D721Med (cell line): ENCODE measurements at regions not wholly inside any gene's neighbourhood (a gene's known extent, or its start where the extent isn't known, plus 50 kb on each side); places are given as distances from the start of the nearest gene placed in this dataset.

ENCODE experiments used
- DNase-seq: peaks from one replicate; pipeline ENCODE4 v3.0.0; 2011; ENCODE audit warnings: low spot score; ENCODE audit not compliant: insufficient read length
- FAIRE-seq: peaks from 2 replicates; lab custom pipeline; 2011; peaks lifted over from hg19 to GRCh38; lab: Jason Lieb, UNC
- TF ChIP-seq, protein P1 (sequence below): IDR thresholded peaks from 2 replicates; pipeline ENCODE4 v1.5.1; 2012; ENCODE audit warnings: mild to moderate bottlenecking, control low read depth; ENCODE audit not compliant: insufficient read depth; ENCODE audit errors: missing control alignments

- DNase-seq (no peak), FAIRE-seq (no peak)
These were observed 269.7 kb downstream of the XXYLT1 start for GRCh38 chr3:195001261-195001660.

DNA sequence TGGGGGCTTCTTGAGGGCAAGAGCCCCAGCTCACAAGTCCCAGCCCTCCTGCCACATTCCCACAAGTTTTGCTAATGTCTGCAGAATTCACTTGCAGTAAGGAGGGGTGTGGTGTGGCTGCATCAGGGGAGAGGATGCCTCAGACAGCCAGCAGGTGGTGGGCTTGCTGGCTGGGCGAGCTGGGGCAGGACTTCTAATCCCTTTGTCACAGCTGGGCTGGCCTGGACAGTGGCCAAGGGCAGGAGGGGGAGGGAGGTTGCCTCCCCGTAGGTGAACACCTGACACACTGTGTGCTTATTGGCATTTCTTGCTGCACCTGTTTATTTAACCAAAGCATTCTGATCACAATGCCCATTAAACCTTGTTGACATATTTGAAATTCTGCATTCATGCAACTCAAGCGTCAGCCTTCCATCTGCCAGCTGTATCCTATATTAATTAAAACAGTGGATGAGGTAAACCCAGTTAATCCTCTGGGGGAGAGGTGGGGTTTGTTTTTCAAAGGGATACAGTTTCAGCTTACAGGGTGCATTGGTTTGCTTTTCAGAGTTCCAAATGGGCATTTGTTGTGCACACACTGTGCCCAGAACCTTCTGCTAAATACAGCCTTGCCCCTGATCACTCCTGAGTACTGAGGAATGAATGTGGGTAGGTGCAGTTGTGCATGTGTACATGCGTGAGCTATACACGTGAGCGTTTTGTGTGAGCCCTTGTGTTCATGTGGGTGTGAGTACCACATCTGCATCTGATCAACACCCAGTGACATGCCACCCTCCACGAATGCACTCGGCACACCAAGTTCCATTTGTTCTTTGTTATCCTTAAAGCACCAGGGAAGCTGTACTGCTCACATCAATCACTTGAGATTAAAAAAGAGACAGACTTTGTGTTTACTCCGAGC lies 268.7 kb downstream of the XXYLT1 start:
- DNase-seq (peak; percentile 74), FAIRE-seq (no peak)
- TF ChIP-seq, protein P1, sequence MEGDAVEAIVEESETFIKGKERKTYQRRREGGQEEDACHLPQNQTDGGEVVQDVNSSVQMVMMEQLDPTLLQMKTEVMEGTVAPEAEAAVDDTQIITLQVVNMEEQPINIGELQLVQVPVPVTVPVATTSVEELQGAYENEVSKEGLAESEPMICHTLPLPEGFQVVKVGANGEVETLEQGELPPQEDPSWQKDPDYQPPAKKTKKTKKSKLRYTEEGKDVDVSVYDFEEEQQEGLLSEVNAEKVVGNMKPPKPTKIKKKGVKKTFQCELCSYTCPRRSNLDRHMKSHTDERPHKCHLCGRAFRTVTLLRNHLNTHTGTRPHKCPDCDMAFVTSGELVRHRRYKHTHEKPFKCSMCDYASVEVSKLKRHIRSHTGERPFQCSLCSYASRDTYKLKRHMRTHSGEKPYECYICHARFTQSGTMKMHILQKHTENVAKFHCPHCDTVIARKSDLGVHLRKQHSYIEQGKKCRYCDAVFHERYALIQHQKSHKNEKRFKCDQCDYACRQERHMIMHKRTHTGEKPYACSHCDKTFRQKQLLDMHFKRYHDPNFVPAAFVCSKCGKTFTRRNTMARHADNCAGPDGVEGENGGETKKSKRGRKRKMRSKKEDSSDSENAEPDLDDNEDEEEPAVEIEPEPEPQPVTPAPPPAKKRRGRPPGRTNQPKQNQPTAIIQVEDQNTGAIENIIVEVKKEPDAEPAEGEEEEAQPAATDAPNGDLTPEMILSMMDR = peak; percentile 68

More at GRCh38 chr3:195001261-195001660, 269.7 kb downstream of the XXYLT1 start:
- TF ChIP-seq, protein P1 = no peak

GRCh38 chr3:195003006-195003892 lies 267.7 kb downstream of the XXYLT1 start:
- DNase-seq = no peak
- FAIRE-seq = no peak
- TF ChIP-seq, protein P1 = no peak

- TF ChIP-seq, protein P1 = no peak
- DNase-seq (no peak), FAIRE-seq (no peak)
These were observed 267.1 kb downstream of the XXYLT1 start for GRCh38 chr3:195003893-195004289.

DNA sequence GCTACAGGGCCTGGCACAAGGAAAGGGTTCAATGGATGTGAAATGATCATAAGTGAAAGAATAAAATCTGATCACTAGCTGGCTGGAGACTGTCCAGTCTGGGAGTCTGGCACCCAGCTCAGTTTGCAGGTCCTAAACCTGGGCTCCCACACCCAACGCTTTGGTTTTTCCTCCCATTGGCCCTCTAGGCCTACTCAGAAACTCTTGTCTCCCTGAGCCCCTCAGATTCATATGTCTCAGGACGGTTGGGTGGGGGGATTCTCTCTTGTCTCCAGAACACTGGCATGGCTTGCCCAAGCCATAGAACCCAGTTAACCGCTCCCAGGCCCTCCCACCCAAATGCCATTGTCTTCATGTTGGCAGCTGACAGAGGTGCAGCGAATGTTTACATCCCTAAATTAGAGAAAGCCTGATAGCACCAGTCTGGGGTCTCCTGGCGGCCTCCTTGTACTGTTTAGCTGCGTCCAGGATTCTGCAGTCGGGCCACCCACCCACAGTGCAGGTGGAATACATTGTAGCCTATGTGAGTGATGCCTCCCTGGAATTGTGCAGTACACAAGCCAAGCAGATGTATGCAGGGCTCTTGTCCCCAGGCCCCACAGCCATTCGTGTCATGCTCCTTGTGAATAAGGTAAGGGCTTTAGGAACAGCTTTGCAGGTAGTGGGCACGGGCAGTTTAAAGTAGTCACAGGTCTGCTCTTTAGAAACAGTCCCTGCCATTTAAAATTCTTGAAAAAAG lies 266.3 kb downstream of the XXYLT1 start:
- DNase-seq (no peak), FAIRE-seq (no peak)
- TF ChIP-seq, protein P1 = no peak

DNA sequence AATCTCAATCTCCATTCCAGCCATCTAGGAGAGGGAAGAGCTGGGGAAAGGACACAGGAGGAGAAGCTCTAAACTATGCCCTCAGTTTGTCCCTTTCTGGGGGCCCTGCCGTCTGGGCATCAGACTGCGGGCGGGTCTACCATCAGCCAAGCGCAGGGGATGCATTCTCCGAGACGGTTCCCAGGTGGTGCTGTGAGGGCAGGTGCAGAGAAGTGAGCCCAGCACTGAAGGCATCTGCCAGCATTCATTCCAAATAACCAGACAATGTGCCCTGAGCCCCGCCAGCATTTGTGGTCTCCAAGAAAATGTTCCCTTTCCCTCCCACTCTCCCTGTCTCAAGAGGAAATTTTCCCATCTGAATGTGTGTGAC lies 265.7 kb downstream of the XXYLT1 start:
- FAIRE-seq = no peak
- no peak for DNase-seq
- TF ChIP-seq, protein P1 = no peak
